Stimulated activated CD4-positive, alpha-beta T cell treated with anti-CD3 and anti-CD28 coated beads, Interleukin-4, amount 100 ng/mL, for 48 hours (primary cell): ENCODE measurements at regions not wholly inside any gene's neighbourhood (a gene's known extent, or its start where the extent isn't known, plus 50 kb on each side); places are given as distances from the start of the nearest gene placed in this dataset.
"Not testable (repeated sequence)": the region's sequence is repeated elsewhere in the genome, so short reads cannot be mapped to it uniquely, and the experiment has no call there.

Source experiments
- DNase-seq, 2 donors: peaks; one replicate each; pipeline ENCODE4 v3.0.0-alpha.2; 2020; ENCODE audit warnings: low read depth in 2 of 2

- DNase-seq = no peak
Measured at GRCh38 chr21:33994373-33994772, 78.8 kb upstream of the ATP5PO start.

GRCh38 chr21:33993286-33994231, 78.0 kb upstream of the ATP5PO start:
- DNase-seq = no peak

- not testable (repeated sequence) for DNase-seq
Measured at GRCh38 chr21:33992412-33992811, 76.8 kb upstream of the ATP5PO start.

GRCh38 chr21:33991133-33991532, 75.5 kb upstream of the ATP5PO start:
- no peak for DNase-seq

- no peak for DNase-seq
Measured at GRCh38 chr21:33989440-33989839, 73.8 kb upstream of the ATP5PO start.

GRCh38 chr21:33988237-33989017, 72.8 kb upstream of the ATP5PO start:
- no peak for DNase-seq

- DNase-seq = no peak
Measured at GRCh38 chr21:33987461-33987860, 71.9 kb upstream of the ATP5PO start.

- no peak for DNase-seq
Measured at GRCh38 chr21:33985117-33986050, 69.8 kb upstream of the ATP5PO start.

GRCh38 chr21:33984021-33984481, 68.4 kb upstream of the ATP5PO start:
- no peak for DNase-seq

GRCh38 chr21:33981391-33982101, 65.9 kb upstream of the ATP5PO start:
- no peak for DNase-seq

- DNase-seq = no peak
Measured at GRCh38 chr21:33980276-33980916, 64.8 kb upstream of the ATP5PO start.

GRCh38 chr21:33978585-33978984, 63.0 kb upstream of the ATP5PO start:
- DNase-seq = no peak

GRCh38 chr21:33977721-33978369, 62.2 kb upstream of the ATP5PO start:
- DNase-seq = no peak

GRCh38 chr21:33977017-33977720, 61.6 kb upstream of the ATP5PO start:
- DNase-seq = no peak

GRCh38 chr21:33976082-33977016, 60.7 kb upstream of the ATP5PO start:
- peak; percentile 31 to 62 for DNase-seq

- peak; percentile 54 to 69 for DNase-seq
Measured at GRCh38 chr21:33975548-33976081, 60.0 kb upstream of the ATP5PO start.

- DNase-seq = no peak
Measured at GRCh38 chr21:33974513-33975468, 59.2 kb upstream of the ATP5PO start.
